ENCODE measurements at regions not wholly inside any gene's neighbourhood (a gene's known extent, or its start where the extent isn't known, plus 50 kb on each side); places are given as distances from the start of the nearest gene placed in this dataset.

DNA sequence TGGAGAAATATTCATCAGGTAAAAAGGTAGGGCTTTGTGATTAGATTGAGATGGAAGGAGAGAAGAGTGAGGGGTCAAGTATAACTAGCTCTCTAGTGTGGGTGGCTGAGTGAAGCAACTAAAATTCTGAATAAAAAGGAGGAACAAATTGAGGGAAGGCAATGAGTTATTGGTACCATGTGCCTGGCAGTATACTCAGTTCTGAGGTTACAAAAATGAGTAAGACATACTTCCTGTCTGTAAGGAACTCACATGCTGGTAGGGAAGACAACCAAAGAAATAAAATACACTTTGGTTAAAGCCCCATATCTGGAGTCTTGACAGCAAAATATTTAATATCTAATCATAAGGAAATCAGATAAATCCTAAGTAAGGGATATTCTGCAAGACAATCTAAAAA, 476.8 kb upstream of the C9orf72 start:
- TF ChIP-seq, protein P1, sequence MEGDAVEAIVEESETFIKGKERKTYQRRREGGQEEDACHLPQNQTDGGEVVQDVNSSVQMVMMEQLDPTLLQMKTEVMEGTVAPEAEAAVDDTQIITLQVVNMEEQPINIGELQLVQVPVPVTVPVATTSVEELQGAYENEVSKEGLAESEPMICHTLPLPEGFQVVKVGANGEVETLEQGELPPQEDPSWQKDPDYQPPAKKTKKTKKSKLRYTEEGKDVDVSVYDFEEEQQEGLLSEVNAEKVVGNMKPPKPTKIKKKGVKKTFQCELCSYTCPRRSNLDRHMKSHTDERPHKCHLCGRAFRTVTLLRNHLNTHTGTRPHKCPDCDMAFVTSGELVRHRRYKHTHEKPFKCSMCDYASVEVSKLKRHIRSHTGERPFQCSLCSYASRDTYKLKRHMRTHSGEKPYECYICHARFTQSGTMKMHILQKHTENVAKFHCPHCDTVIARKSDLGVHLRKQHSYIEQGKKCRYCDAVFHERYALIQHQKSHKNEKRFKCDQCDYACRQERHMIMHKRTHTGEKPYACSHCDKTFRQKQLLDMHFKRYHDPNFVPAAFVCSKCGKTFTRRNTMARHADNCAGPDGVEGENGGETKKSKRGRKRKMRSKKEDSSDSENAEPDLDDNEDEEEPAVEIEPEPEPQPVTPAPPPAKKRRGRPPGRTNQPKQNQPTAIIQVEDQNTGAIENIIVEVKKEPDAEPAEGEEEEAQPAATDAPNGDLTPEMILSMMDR (IDR thresholded peaks at IDR 0.05), result no peak
- no peak for TF ChIP-seq POLR2A (IDR thresholded peaks at IDR 0.05)

Measured in testis (tissue), 2 donors.